IPS-18c (cell line): ENCODE measurements at regions not wholly inside any gene's neighbourhood (a gene's known extent, or its start where the extent isn't known, plus 50 kb on each side); places are given as distances from the start of the nearest gene placed in this dataset.

Experiments used
- H3K4me3 ChIP-seq: 2 replicates; pipeline ENCODE4 v1.7.0; 2013; ENCODE audit warnings: low read depth, mild to moderate bottlenecking, low read length, moderate library complexity; ENCODE audit not compliant: insufficient read depth
- H3K9me3 ChIP-seq: one replicate; pipeline ENCODE4 v1.6.1; 2013; ENCODE audit warnings: mild to moderate bottlenecking, low read length, moderate library complexity; ENCODE audit not compliant: control insufficient read depth, insufficient read depth

GRCh38 chr16:50953290-50953689 lies 197.8 kb downstream of the SALL1 start:
- H3K4me3 ChIP-seq: no peak overlapping the region

GRCh38 chr16:50950955-50951354 lies 200.1 kb downstream of the SALL1 start:
- no peaks in the 10 kb centered on the region for H3K9me3 ChIP-seq
- no peak overlapping the region for H3K4me3 ChIP-seq

More at GRCh38 chr16:50953290-50953689, 197.8 kb downstream of the SALL1 start:
- peaks cover 1% of the 10 kb centered on the region for H3K9me3 ChIP-seq

DNA sequence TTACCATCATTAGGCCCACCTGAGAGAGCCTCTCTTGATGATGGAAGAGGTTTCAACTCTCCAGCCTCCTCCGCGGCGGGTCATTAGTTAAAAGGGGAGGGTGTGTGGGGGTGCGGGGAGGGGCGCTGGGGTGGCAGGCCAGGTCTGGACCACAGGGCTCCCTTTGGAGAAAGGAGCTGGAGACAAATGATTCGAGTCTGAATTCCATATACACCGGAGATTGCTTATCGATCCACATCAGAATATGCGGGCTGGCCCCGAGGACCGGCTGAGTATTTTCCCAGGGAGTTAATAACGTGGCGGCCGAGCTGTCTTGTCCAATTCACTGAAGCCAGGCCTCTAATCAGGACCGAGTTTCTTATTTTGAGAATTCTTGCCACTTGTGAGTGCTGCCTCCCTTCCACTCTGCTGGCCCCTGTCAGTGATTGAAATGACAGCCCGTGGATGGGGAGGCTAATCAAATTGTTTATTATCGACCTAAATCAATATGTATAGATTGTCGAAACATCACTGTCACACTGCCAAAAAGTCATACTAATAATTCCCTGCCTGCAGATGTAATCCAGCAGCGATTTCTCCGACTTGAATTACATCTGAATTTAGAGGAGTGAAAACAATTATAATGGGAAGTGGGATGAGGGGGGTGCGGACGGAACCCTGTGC lies 202.7 kb downstream of the SALL1 start:
- H3K4me3 ChIP-seq: no peak overlapping the region
- no peaks in the 10 kb centered on the region for H3K9me3 ChIP-seq

DNA sequence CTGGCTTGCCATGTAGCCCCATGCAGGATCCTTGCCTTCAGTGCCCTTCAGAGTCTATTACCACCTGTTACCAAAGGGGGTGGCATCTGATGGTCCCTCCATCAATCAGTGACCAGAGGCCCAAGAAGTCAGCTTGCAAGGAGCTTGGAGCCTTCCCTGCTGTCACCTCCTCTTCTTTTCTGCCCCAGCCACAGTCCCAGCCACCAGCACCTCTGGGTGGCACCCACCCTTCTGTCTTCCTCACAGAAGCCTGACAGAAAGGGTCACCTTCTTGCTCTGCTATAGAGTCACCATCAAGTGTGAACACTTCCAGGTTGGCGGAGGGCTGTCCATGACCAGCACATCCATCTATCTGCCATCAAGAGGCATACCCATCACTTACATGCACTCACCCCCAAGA lies 203.2 kb downstream of the SALL1 start:
- Histone ChIP-seq H3K4me3 (no peak overlapping the region), H3K9me3 (no peaks in the 10 kb centered on the region)

GRCh38 chr16:50946606-50947005 lies 204.5 kb downstream of the SALL1 start:
- Histone ChIP-seq H3K9me3 (no peaks in the 10 kb centered on the region), H3K4me3 (no peak overlapping the region)

- Histone ChIP-seq H3K9me3 (no peaks in the 10 kb centered on the region), H3K4me3 (no peak overlapping the region)
Measured at GRCh38 chr16:50946098-50946497, 204.2 kb downstream of the CYLD start.

- Histone ChIP-seq H3K9me3 (no peaks in the 10 kb centered on the region), H3K4me3 (no peak overlapping the region)
Measured at GRCh38 chr16:50945171-50945570, 203.3 kb downstream of the CYLD start.

- Histone ChIP-seq H3K9me3 (no peaks in the 10 kb centered on the region), H3K4me3 (no peak overlapping the region)
Measured at GRCh38 chr16:50944436-50944835, 202.6 kb downstream of the CYLD start.

DNA sequence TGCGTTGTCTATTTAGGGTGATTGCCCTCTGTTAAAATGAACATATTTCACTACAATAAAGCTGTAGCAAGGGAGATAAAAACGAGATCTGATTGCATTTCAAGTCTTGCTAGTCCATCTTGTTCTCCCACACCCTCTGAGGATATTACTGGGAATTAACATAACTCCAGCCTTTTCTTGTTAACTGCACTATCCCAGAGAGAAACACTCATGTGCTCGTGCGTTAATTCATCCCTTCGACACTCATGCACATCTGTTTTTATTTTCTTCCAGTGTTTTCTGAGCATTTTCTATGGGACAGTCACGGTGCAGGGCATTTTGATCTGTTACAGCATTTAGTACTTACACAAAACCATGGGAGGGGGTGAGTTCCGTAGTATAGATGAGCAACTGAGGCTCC lies 202.1 kb downstream of the CYLD start:
- H3K9me3 ChIP-seq: no peaks in the 10 kb centered on the region

GRCh38 chr16:50942143-50942542 lies 200.3 kb downstream of the CYLD start:
- Histone ChIP-seq H3K4me3 (no peak overlapping the region), H3K9me3 (no peaks in the 10 kb centered on the region)

More for the DNA sequence above, 202.1 kb downstream of the CYLD start:
- H3K4me3 ChIP-seq: no peak overlapping the region

DNA sequence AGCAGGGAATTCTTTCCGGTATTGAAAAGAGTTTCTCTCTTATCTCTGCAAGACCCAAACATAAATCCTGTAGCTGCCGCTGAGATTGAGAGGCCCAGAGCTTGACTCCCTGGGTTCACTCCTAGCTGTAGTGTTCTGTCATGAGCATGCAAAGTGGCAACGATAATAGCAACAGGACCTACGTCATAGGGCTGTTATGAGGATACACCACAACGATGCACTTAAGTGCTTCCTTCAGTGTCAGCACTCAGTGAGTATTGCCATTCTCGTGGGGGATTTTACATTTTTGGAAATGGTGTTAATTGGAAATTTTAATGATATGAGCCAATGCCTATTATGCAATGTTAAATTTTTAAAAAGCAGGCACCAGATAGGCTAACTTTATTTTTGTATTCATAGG lies 199.8 kb downstream of the CYLD start:
- no peaks in the 10 kb centered on the region for H3K9me3 ChIP-seq

GRCh38 chr16:50940275-50940854 lies 198.5 kb downstream of the CYLD start:
- Histone ChIP-seq H3K9me3 (no peaks in the 10 kb centered on the region), H3K4me3 (no peak overlapping the region)

More for the DNA sequence above, 199.8 kb downstream of the CYLD start:
- no peak overlapping the region for H3K4me3 ChIP-seq

GRCh38 chr16:50939356-50939755 lies 197.5 kb downstream of the CYLD start:
- Histone ChIP-seq H3K4me3 (no peak overlapping the region), H3K9me3 (no peaks in the 10 kb centered on the region)

GRCh38 chr16:50938932-50939331 lies 197.0 kb downstream of the CYLD start:
- H3K4me3 ChIP-seq: no peak overlapping the region
- no peaks in the 10 kb centered on the region for H3K9me3 ChIP-seq

DNA sequence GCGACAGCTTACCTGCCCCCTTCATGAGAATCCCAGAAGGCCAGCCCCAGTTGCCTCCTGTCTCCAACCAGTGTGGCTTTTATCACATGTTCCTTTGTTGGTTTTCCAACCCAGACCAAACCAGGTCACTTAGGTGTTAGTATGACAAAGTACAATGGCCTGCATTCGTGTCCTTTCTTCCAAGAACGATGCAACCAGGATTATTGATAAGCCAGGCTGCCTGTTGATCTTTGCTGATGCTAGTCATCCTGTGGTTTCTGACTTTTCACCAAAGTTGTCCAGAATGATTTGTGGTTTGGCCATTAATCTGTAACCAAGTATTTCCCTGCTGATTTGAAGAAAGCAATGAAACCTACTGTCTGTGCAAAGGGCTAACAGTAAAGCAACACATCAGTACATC lies 191.4 kb downstream of the CYLD start:
- H3K9me3 ChIP-seq: no peaks in the 10 kb centered on the region
- no peak overlapping the region for H3K4me3 ChIP-seq

GRCh38 chr16:50932348-50932935 lies 190.6 kb downstream of the CYLD start:
- no peaks in the 10 kb centered on the region for H3K9me3 ChIP-seq
- H3K4me3 ChIP-seq: no peak overlapping the region

- Histone ChIP-seq H3K4me3 (no peak overlapping the region), H3K9me3 (no peaks in the 10 kb centered on the region)
Measured at GRCh38 chr16:50928065-50928464, 186.2 kb downstream of the CYLD start.

DNA sequence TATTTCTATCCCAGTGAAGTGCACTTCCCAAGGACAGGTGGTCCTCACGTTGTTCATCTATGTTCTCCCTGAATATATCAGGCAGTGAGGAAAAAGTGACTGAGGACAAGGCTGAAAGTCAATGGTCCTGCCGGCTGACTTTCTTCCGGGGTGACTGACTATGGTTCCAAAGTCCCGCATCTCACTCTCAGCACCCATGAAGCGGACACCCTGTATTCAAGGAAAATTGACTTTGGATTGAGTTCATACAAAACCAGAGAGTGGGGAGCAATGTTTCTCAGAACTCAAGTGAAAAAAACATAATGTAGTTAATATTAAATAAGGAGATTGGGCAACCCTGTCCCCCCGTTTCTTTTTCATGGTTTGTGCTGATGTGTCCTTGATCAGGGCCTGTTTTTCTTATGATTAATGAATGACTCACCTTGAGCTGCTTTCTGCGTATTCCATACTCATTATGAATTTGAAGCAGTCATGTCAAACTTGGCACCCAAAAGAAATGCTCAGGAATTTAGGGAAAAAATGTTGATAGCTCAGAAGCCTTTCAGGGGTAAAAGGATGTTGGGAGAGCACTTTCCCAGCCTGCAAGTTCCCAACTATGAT lies 184.0 kb downstream of the CYLD start:
- no peaks in the 10 kb centered on the region for H3K9me3 ChIP-seq

More for the DNA sequence above, 184.0 kb downstream of the CYLD start:
- no peak overlapping the region for H3K4me3 ChIP-seq
